IMR-90 (cell line): ENCODE measurements at regions not wholly inside any gene's neighbourhood (a gene's known extent, or its start where the extent isn't known, plus 50 kb on each side); places are given as distances from the start of the nearest gene placed in this dataset.

Experiments
- BHLHE40 ChIP-seq: fragments of 150-350 bp; IDR thresholded peaks from 2 replicates; pipeline ENCODE4 v1.6.1; 2016; ENCODE audit warnings: mild to moderate bottlenecking, low read depth, low read length
- CEBPB ChIP-seq: IDR thresholded peaks from 2 replicates; pipeline ENCODE4 v1.6.1; 2012; ENCODE audit warnings: low read depth, low read length, improper control_type of control experiment
- CHD1 ChIP-seq: IDR thresholded peaks from 2 replicates; pipeline ENCODE4 v1.6.1; 2012; ENCODE audit warnings: low read depth, low read length, improper control_type of control experiment
- MAFK ChIP-seq: IDR thresholded peaks from 2 replicates; pipeline ENCODE4 v1.6.1; 2012; ENCODE audit warnings: low read depth, low read length, improper control_type of control experiment
- MAZ ChIP-seq: IDR thresholded peaks from 2 replicates; pipeline ENCODE4 v1.6.1; 2012; ENCODE audit warnings: low read depth, mild to moderate bottlenecking, low read length, improper control_type of control experiment, moderate library complexity, borderline replicate concordance
- NFE2L2 ChIP-seq: fragments of 150-350 bp; IDR thresholded peaks from 2 replicates; pipeline ENCODE4 v1.6.1; 2016; ENCODE audit warnings: low read depth, mild to moderate bottlenecking, low read length
- POLR2A ChIP-seq: IDR thresholded peaks from 2 replicates; pipeline ENCODE4 v1.6.1; 2012; ENCODE audit warnings: mild to moderate bottlenecking, low read depth, low read length
- RCOR1 ChIP-seq: IDR thresholded peaks from 2 replicates; pipeline ENCODE4 v1.6.1; 2012; ENCODE audit warnings: mild to moderate bottlenecking, low read length, improper control_type of control experiment; ENCODE audit not compliant: insufficient replicate concordance
- TF ChIP-seq, protein P1 (sequence below): conservative IDR thresholded peaks from 2 replicates; pipeline ENCODE4 v1.5.1; 2012; ENCODE audit warnings: mild to moderate bottlenecking, low read depth, low read length, improper control_type of control experiment

GRCh38 chr1:163006051-163006834 lies 62.9 kb upstream of the RGS4 start:
- TF ChIP-seq, protein P1, sequence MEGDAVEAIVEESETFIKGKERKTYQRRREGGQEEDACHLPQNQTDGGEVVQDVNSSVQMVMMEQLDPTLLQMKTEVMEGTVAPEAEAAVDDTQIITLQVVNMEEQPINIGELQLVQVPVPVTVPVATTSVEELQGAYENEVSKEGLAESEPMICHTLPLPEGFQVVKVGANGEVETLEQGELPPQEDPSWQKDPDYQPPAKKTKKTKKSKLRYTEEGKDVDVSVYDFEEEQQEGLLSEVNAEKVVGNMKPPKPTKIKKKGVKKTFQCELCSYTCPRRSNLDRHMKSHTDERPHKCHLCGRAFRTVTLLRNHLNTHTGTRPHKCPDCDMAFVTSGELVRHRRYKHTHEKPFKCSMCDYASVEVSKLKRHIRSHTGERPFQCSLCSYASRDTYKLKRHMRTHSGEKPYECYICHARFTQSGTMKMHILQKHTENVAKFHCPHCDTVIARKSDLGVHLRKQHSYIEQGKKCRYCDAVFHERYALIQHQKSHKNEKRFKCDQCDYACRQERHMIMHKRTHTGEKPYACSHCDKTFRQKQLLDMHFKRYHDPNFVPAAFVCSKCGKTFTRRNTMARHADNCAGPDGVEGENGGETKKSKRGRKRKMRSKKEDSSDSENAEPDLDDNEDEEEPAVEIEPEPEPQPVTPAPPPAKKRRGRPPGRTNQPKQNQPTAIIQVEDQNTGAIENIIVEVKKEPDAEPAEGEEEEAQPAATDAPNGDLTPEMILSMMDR = no peak
- no peak for TF ChIP-seq MAZ
- no peak for TF ChIP-seq MAFK
- TF ChIP-seq RCOR1 = no peak
- TF ChIP-seq CEBPB = no peak
- no peak for TF ChIP-seq POLR2A
- no peak for TF ChIP-seq NFE2L2
- no peak for TF ChIP-seq CHD1
- no peak for TF ChIP-seq BHLHE40
